ENCODE measurements at regions not wholly inside any gene's neighbourhood (a gene's known extent, or its start where the extent isn't known, plus 50 kb on each side); places are given as distances from the start of the nearest gene placed in this dataset.

- TF ChIP-seq POLR2A (IDR thresholded peaks at IDR 0.05) = no peak
- TF ChIP-seq, protein P1, sequence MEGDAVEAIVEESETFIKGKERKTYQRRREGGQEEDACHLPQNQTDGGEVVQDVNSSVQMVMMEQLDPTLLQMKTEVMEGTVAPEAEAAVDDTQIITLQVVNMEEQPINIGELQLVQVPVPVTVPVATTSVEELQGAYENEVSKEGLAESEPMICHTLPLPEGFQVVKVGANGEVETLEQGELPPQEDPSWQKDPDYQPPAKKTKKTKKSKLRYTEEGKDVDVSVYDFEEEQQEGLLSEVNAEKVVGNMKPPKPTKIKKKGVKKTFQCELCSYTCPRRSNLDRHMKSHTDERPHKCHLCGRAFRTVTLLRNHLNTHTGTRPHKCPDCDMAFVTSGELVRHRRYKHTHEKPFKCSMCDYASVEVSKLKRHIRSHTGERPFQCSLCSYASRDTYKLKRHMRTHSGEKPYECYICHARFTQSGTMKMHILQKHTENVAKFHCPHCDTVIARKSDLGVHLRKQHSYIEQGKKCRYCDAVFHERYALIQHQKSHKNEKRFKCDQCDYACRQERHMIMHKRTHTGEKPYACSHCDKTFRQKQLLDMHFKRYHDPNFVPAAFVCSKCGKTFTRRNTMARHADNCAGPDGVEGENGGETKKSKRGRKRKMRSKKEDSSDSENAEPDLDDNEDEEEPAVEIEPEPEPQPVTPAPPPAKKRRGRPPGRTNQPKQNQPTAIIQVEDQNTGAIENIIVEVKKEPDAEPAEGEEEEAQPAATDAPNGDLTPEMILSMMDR (IDR thresholded peaks at IDR 0.05) = no peak
Observed at GRCh38 chr5:68047035-68047434, 168.5 kb upstream of the PIK3R1 start.

Data from uterus (tissue), 2 donors.